ENCODE measurements at regions not wholly inside any gene's neighbourhood (a gene's known extent, or its start where the extent isn't known, plus 50 kb on each side); places are given as distances from the start of the nearest gene placed in this dataset.

- TF ChIP-seq POLR2AphosphoS5 (IDR thresholded peaks at IDR 0.05; ENCODE audit: low read depth) (no peak), CTCF (IDR thresholded peaks at IDR 0.05; ENCODE audit: insufficient read depth, low read length) (no peak), SPI1 (IDR thresholded peaks at IDR 0.05; ENCODE audit: borderline replicate concordance, low read depth) (no peak)
Measured at GRCh38 chr12:91913651-91914050, 232.0 kb downstream of the BTG1 start.
